GM21367 (cell line): ENCODE measurements at regions not wholly inside any gene's neighbourhood (a gene's known extent, or its start where the extent isn't known, plus 50 kb on each side); places are given as distances from the start of the nearest gene placed in this dataset.

ENCODE experiments used
- ATAC-seq: cut with Tn5 transposase; IDR thresholded peaks from one replicate; pipeline ENCODE4 v1.9.1; 2021; ENCODE audit not compliant: unreplicated experiment

GRCh38 chr5:93071710-93072109, 509.3 kb downstream of the NR2F1-AS1 start:
- no peak for ATAC-seq

- no peak for ATAC-seq
Measured at GRCh38 chr5:93070938-93071337, 510.1 kb downstream of the NR2F1-AS1 start.

GRCh38 chr5:93069276-93069675, 511.7 kb downstream of the NR2F1-AS1 start:
- no peak for ATAC-seq

- ATAC-seq: no peak
Measured at GRCh38 chr5:93062548-93062947, 518.5 kb downstream of the NR2F1-AS1 start.

- no peak for ATAC-seq
Measured at GRCh38 chr5:93058309-93058708, 522.7 kb downstream of the NR2F1-AS1 start.

- no peak for ATAC-seq
Measured at GRCh38 chr5:93057311-93057710, 523.7 kb downstream of the NR2F1-AS1 start.

GRCh38 chr5:93055971-93056370, 525.0 kb downstream of the NR2F1-AS1 start:
- ATAC-seq: no peak

GRCh38 chr5:93055561-93055960, 525.5 kb downstream of the NR2F1-AS1 start:
- ATAC-seq: no peak

GRCh38 chr5:93054424-93055163, 526.4 kb downstream of the NR2F1-AS1 start:
- no peak for ATAC-seq

GRCh38 chr5:93053825-93054224, 527.2 kb downstream of the NR2F1-AS1 start:
- no peak for ATAC-seq

GRCh38 chr5:93048858-93049257, 532.2 kb downstream of the NR2F1-AS1 start:
- no peak for ATAC-seq

GRCh38 chr5:93044859-93045666, 536.0 kb downstream of the NR2F1-AS1 start:
- no peak for ATAC-seq

GRCh38 chr5:93039888-93040287, 541.1 kb downstream of the NR2F1-AS1 start:
- ATAC-seq: no peak

- ATAC-seq: no peak
Measured at GRCh38 chr5:93034621-93035590, 546.1 kb downstream of the NR2F1-AS1 start.

- ATAC-seq: no peak
Measured at GRCh38 chr5:93022796-93023447, 558.1 kb downstream of the NR2F1-AS1 start.

- ATAC-seq: no peak
Measured at GRCh38 chr5:93022211-93022610, 558.8 kb downstream of the NR2F1-AS1 start.

- ATAC-seq: no peak
Measured at GRCh38 chr5:93019896-93020295, 561.1 kb downstream of the NR2F1-AS1 start.

- no peak for ATAC-seq
Measured at GRCh38 chr5:93018461-93018860, 562.6 kb downstream of the NR2F1-AS1 start.

GRCh38 chr5:93017849-93018248, 563.2 kb downstream of the NR2F1-AS1 start:
- no peak for ATAC-seq

GRCh38 chr5:93017376-93017775, 563.6 kb downstream of the NR2F1-AS1 start:
- ATAC-seq: no peak

- no peak for ATAC-seq
Measured at GRCh38 chr5:93010616-93011015, 570.4 kb downstream of the NR2F1-AS1 start.
